Activated B cell treated with CpG ODN at 0.5 μM for 24 hours (primary cell): ENCODE measurements at regions not wholly inside any gene's neighbourhood (a gene's known extent, or its start where the extent isn't known, plus 50 kb on each side); places are given as distances from the start of the nearest gene placed in this dataset.
"Not testable (repeated sequence)": the region's sequence is repeated elsewhere in the genome, so short reads cannot be mapped to it uniquely, and the experiment has no call there.

ENCODE experiments used
- ATAC-seq: fragments of 200-7000 bp; cut with Tn5 transposase; one replicate; pipeline ENCODE4 v1.10.0; 2021; ENCODE audit warnings: low read depth, mild to moderate bottlenecking, moderate library complexity
- CTCF ChIA-PET: fragments of 350-600 bp; sonication (Branson Sonifier 250); formaldehyde crosslinking; loops from one replicate; lab custom pipeline; 2021; ENCODE audit warnings: antibody characterized with exemption; lab: Charles Lee
- POLR2A ChIA-PET: fragments of 350-600 bp; sonication (Branson Sonifier 250); formaldehyde crosslinking; loops from one replicate; lab custom pipeline; 2021; ENCODE audit warnings: antibody characterized with exemption; lab: Charles Lee
- DNase-seq: peaks from one replicate; pipeline ENCODE4 v3.0.0; 2022
- H3K27ac Mint-ChIP-seq: one replicate; pipeline ENCODE4 v1.8.0; 2020; ENCODE audit warnings: mixed read lengths
- H3K27me3 Mint-ChIP-seq: one replicate; pipeline ENCODE4 v1.8.0; 2021; ENCODE audit warnings: mixed read lengths
- H3K36me3 Mint-ChIP-seq: one replicate; pipeline ENCODE4 v1.8.0; 2021; ENCODE audit warnings: low read depth, mixed read lengths
- H3K4me1 Mint-ChIP-seq: one replicate; pipeline ENCODE4 v1.8.0; 2021; ENCODE audit warnings: mixed read lengths
- H3K4me3 Mint-ChIP-seq: one replicate; pipeline ENCODE4 v1.8.0; 2020; ENCODE audit warnings: mild to moderate bottlenecking, mixed read lengths
- H3K9me3 Mint-ChIP-seq: one replicate; pipeline ENCODE4 v1.8.0; 2020; ENCODE audit warnings: mixed read lengths
- intact Hi-C: fragments of 100-400 bp; cut with micrococcal nuclease; formaldehyde crosslinking; loops from one replicate; pipeline ENCODE4 v1.15.1; 2024
- TF ChIP-seq, protein P1 (sequence below): fragments of 200-600 bp; IDR thresholded peaks from one replicate; pipeline ENCODE4 v1.8.0; 2022; ENCODE audit warnings: antibody characterized with exemption, mild to moderate bottlenecking

DNA sequence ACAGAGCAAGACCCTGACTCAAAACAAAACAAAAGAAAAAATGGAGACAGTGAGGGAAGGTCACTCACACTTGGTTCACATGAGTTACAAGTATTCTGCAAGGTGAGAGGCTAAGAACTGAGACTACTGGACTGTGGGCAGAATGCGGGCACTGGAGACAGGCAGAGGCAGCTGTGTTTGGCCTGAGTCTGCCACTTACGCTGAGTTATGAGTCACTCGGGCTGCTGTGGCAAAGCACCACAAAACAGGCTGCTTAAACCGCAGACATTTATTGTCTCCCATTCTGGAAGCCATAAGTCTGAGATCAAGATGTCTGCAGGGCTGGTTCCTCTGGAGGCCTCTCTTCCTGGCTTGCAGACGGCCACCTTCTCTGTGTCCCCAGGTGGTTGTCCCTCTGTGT lies 122.8 kb downstream of the SHANK2 start:
- Mint-ChIP-seq H3K27me3 (peaks cover 3% of the 10 kb centered on the region), H3K36me3 (no peaks in the 10 kb centered on the region), H3K9me3 (no peaks in the 10 kb centered on the region), H3K4me3 (no peak overlapping the region), H3K27ac (no peak overlapping the region), H3K4me1 (no peaks in the 10 kb centered on the region)
- ChIA-PET POLR2A (no interaction called here), CTCF (no interaction called here)
- intact Hi-C loops, result no loop called here
- ATAC-seq (no peak), DNase-seq (no peak)
- TF ChIP-seq, protein P1, sequence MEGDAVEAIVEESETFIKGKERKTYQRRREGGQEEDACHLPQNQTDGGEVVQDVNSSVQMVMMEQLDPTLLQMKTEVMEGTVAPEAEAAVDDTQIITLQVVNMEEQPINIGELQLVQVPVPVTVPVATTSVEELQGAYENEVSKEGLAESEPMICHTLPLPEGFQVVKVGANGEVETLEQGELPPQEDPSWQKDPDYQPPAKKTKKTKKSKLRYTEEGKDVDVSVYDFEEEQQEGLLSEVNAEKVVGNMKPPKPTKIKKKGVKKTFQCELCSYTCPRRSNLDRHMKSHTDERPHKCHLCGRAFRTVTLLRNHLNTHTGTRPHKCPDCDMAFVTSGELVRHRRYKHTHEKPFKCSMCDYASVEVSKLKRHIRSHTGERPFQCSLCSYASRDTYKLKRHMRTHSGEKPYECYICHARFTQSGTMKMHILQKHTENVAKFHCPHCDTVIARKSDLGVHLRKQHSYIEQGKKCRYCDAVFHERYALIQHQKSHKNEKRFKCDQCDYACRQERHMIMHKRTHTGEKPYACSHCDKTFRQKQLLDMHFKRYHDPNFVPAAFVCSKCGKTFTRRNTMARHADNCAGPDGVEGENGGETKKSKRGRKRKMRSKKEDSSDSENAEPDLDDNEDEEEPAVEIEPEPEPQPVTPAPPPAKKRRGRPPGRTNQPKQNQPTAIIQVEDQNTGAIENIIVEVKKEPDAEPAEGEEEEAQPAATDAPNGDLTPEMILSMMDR, result no peak

DNA sequence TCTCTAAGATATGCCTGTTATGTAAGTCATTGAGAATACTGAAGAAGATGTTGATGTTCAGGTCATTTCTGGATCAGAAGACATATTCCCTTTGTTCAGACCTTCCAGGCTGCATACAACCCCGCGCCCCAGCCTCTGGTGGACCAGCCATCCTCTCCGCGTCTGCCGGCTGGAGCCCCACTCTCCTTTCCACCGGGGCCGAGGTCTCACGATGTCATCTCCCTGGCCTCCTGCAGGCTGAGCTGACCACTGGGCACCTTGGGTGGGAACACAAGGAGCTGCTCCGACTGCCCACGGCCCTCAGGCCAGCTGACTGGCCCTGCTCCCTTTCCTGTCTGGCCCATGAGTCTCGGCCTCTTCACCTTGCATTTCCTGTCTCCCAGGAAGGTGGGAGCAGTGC lies 124.6 kb downstream of the SHANK2 start:
- H3K36me3 Mint-ChIP-seq, result no peaks in the 10 kb centered on the region
- H3K4me3 Mint-ChIP-seq, result no peak overlapping the region
- no peak overlapping the region for H3K27ac Mint-ChIP-seq
- H3K27me3 Mint-ChIP-seq, result peaks cover 3% of the 10 kb centered on the region
- peaks cover 4% of the 10 kb centered on the region for H3K9me3 Mint-ChIP-seq
- ChIA-PET POLR2A (no interaction called here), CTCF (no interaction called here)
- TF ChIP-seq, protein P1, result no peak
- intact Hi-C loops, result no loop called here
- no peaks in the 10 kb centered on the region for H3K4me1 Mint-ChIP-seq
- ATAC-seq (no peak), DNase-seq (no peak)

DNA sequence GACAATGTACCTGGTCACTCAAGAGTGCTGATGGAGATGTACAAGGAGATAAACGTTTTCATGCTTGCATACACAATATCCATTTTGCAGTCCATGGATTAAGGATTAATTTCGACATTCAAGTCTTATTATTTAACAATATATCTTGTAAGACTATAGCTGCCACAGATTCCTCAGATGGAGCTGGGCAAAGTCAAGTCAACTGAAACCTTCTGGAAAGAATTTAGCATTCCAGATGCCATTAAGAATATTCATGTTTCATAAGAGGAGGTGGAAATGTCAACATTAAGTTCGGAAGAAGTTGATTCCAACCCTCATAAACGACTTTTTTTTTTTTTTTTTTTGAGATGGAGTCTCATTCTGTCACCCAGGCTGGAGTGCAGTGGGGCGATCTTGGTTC lies 126.0 kb downstream of the SHANK2 start:
- H3K36me3 Mint-ChIP-seq, H3K4me1 Mint-ChIP-seq, intact Hi-C loops, CTCF ChIA-PET, H3K4me3 Mint-ChIP-seq, H3K9me3 Mint-ChIP-seq, POLR2A ChIA-PET, ATAC-seq, DNase-seq, H3K27me3 Mint-ChIP-seq, H3K27ac Mint-ChIP-seq: not testable (repeated sequence)

DNA sequence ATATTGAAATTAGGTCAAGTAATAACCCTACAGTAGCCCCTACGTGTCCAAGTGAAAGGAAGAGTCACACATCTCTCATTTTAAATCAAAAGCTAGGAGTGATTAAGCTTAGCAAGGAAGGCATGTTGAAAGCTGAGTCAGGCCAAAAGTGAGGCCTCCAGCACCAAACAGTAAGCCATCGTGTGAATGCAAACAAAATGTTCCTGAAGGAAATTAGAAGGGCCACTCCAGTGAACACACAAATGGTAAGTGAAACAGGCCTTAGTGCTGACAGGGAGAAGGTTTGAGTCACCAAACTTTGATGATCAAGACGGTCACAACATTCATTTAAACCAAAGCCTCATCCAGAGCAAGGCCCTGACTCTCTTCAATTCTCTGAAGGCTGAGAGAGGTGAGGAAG lies 127.2 kb downstream of the SHANK2 start:
- POLR2A ChIA-PET, result no interaction called here
- no peak for DNase-seq

DNA sequence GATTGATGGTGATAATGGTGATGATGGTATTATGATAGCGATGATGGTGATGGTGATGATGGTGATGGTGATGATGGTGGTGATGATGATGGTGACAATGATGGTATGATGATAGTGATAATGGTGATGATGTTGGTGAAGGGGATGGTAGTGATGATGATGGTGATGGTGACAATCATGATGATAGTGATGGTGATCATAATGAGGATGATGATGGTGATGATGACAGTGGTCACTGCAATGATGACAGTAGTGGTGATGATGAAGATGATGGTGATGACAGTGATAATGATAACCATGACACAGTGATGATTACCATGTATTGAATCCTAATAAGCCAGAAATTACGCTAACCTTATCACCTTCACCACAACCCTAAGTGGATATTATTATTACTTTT lies 128.2 kb downstream of the SHANK2 start:
- H3K27ac Mint-ChIP-seq, result no peak overlapping the region
- intact Hi-C loops, result no loop called here
- no peaks in the 10 kb centered on the region for H3K36me3 Mint-ChIP-seq
- no peaks in the 10 kb centered on the region for H3K4me1 Mint-ChIP-seq
- ATAC-seq (no peak), DNase-seq (no peak)
- H3K4me3 Mint-ChIP-seq, result no peak overlapping the region
- H3K9me3 Mint-ChIP-seq, result peaks cover 4% of the 10 kb centered on the region
- POLR2A ChIA-PET, result no interaction called here
- TF ChIP-seq, protein P1, result no peak
- H3K27me3 Mint-ChIP-seq, result peaks cover 2% of the 10 kb centered on the region
- CTCF ChIA-PET, result no interaction called here

More for the DNA sequence above, 127.2 kb downstream of the SHANK2 start:
- H3K27ac Mint-ChIP-seq, result no peak overlapping the region
- TF ChIP-seq, protein P1, result no peak
- no peaks in the 10 kb centered on the region for H3K36me3 Mint-ChIP-seq
- intact Hi-C loops, result no loop called here
- no peaks in the 10 kb centered on the region for H3K4me1 Mint-ChIP-seq
- no peak overlapping the region for H3K4me3 Mint-ChIP-seq
- H3K27me3 Mint-ChIP-seq, result no peaks in the 10 kb centered on the region
- H3K9me3 Mint-ChIP-seq, result peaks cover 4% of the 10 kb centered on the region
- no peak for ATAC-seq
- CTCF ChIA-PET, result no interaction called here

DNA sequence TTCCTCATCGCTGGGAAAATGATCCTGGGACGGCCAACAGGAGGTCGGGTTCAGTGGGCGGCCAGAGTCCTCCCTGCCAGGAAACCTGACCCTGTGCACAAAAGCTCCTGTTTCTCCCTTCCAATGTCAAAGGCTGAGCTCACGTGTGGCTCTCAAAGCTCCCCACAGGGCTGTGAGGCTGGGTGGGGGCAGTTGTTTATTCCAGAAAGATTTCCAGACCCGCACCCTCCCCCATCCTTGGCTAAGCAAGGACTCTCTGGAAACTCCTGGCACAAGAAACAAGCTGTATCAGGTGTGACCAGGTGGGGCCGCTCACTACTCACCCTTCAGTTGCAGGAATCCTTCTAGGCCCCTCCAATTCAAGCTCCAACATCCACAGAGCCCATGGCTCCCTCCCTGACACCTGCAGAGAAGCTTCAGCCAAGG lies 131.9 kb downstream of the SHANK2 start:
- H3K9me3 Mint-ChIP-seq, result peaks cover 4% of the 10 kb centered on the region
- CTCF ChIA-PET, result no interaction called here

More for the DNA sequence above, 131.9 kb downstream of the SHANK2 start:
- H3K4me1 Mint-ChIP-seq, result no peaks in the 10 kb centered on the region
- no peak for DNase-seq
- H3K4me3 Mint-ChIP-seq, result no peak overlapping the region
- POLR2A ChIA-PET, result no interaction called here
- peaks cover 10% of the 10 kb centered on the region for H3K27me3 Mint-ChIP-seq
- H3K36me3 Mint-ChIP-seq, result no peaks in the 10 kb centered on the region
- no peak for ATAC-seq
- H3K27ac Mint-ChIP-seq, result no peak overlapping the region
- intact Hi-C loops, result no loop called here
- TF ChIP-seq, protein P1, result no peak
